DMS53 treated with DMSO at 0.1 percent for 48 hours (cell line): ENCODE measurements at regions not wholly inside any gene's neighbourhood (a gene's known extent, or its start where the extent isn't known, plus 50 kb on each side); places are given as distances from the start of the nearest gene placed in this dataset.
A peak's percentile ranks its signal among the peaks of the same experiment; 100 is the strongest.
"Not testable (repeated sequence)": the region's sequence is repeated elsewhere in the genome, so short reads cannot be mapped to it uniquely, and the experiment has no call there.

Experiments used
- DNase-seq: peaks from one replicate; lab custom pipeline; 2025; ENCODE audit not compliant: unreplicated experiment; lab: John Stamatoyannopoulos, UW

GRCh38 chr2:75925331-75926024 lies 214.8 kb upstream of the GCFC2 start:
- no peak for DNase-seq

- DNase-seq = no peak
Observed at GRCh38 chr2:75922191-75922590, 211.5 kb upstream of the GCFC2 start.

GRCh38 chr2:75920859-75921551 lies 210.3 kb upstream of the GCFC2 start:
- DNase-seq = no peak

- DNase-seq = no peak
Observed at GRCh38 chr2:75915851-75916634, 205.3 kb upstream of the GCFC2 start.

DNA sequence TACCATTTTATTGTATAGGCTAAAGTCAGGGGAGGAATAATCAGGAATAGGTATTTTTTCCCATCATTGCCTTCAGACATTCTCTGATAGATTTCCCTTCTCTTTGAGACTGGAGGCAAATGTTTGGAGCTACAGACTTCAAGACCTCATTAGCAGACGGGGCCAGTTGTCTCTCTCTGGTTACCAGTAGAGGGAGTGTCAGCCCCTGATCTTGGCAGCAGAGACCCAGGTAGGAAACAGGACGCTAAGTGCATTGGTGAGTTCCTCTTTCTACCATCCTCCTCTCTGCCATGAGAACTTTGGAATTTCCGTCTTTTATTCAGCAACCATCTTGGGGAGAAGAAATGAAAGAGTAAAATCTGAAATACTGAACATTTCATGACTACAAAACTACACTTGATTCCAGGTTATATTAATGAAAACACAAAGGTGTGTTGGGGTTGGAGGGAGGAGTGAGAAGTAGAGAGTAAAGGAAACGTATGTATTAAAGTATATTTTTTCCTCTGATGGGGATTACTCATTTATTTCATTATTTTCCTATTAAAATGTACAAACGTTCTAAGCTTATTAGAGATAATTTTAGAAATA lies 186.2 kb upstream of the GCFC2 start:
- peak; percentile 70 for DNase-seq

DNA sequence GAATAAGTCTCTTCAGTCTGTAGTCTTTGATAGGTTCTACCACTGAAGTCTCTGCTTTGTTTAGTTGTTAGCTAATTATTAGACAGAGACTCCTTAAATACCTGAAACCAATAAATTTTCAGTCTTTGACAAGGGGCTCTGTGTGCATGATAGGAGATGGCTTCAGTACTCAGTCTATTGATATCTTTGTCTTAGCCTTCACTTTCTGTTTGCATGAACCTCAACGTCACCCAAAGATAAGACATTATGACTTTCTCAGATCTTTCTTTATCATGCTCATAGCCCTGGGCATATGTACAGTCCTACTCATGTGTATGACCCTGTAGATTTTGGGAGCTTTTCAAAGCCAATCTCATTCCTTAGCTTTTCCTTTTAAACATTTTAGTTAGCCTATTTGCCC lies 183.5 kb upstream of the GCFC2 start:
- no peak for DNase-seq

- no peak for DNase-seq
Observed at GRCh38 chr2:75892490-75892889, 181.8 kb upstream of the GCFC2 start.

DNA sequence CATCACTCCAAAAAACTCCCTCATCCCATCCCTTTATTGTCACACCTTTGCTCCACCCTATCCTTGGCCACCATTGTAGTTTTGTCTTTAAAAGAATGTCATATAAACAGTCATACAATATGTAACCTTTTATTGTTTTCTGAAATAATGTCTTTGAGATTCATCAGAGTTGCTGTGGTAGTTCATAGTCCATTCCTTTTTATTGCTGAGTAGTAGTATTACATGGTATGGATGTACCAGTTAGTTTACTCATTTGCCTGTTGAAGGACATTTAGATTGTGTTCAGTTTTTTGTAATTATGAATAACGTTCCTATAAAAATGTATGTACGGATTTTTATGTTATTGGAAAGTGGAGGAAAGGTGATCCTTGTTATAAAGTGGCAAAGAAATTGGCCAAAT lies 171.8 kb upstream of the GCFC2 start:
- DNase-seq = no peak

- DNase-seq = not testable (repeated sequence)
Observed at GRCh38 chr2:75875606-75876005, 164.9 kb upstream of the GCFC2 start.

- not testable (repeated sequence) for DNase-seq
Observed at GRCh38 chr2:75871762-75872614, 161.3 kb upstream of the GCFC2 start.

DNA sequence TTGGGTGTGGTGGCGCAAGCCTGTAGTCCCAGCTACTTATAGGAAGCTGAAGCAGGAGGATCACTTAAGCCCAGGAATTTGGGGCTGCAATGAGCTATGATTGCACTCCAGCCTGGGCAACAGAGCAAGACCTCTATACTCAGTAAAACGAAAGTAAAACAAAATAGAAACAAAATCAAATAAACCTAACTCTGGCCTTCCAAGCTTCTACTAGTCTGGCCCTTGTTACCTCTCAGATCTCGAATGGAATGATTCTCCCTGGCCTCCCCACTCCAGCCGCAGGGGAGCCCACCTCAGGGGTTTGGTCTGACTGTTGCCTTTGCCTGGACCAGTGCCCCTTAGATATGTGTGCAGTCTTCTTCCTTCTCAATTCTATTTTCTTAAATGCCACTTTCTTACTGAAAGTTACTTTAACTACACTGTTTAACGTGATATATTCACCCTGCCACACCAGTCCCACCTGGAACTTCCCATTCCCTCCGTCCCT lies 160.0 kb upstream of the GCFC2 start:
- no peak for DNase-seq

DNA sequence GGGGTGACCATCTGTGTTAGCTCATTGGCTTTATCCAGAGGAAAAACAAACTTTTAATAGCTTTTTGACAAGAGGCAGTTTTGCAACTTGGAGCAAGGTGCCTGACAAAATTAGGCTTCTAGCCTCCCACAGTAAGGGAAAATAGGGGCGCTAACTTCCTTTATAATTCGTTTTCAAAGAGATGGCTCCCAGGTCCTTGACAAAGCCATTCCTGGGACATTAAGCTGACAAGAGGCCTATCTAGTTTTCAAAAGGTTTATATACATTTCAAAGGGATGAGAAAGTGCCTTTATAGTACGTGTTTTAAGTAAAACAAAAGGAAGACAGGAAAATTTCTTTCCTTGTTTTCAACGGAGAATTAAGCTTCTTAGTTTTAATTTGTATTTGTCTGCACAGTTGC lies 159.4 kb upstream of the GCFC2 start:
- DNase-seq = no peak

DNA sequence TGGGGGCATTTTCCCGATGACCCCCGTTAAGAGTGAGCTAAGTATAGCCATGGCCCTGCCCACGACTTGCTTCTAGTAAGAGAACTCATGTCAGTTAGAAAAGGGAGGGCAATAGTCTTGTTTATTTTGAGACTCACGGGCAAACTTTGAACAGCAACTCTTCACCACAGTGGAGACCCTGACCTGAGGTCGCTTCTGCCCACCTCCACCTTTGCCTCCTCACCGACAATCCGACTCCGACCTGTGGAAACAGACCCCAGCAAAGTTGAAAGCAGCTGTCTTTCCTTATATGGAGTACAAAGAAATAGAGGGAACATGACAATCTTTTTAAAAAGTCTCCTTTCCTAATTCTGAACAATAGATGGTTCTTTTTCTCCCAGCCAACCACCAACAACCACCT lies 155.0 kb upstream of the GCFC2 start:
- DNase-seq = no peak

DNA sequence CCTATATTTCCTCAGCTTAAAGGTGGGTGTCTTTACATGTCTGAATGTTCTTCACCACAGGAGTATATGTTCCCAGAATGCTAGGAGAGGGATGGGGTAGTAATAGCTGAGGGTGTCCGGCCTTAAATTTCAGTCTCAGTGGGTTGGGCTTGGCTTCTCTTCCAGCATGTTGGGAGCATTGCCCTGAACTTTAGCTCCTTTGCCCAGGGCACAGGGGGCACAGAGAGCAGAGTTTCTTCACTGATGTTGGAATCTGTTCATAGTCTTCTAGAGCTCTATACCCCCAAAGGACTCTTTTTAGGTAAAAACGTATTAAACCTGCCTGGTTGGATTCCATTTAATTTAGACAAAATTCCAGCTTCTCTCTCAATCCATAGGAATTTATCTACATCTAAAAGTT lies 154.4 kb upstream of the GCFC2 start:
- no peak for DNase-seq

GRCh38 chr2:75862547-75862946 lies 151.8 kb upstream of the GCFC2 start:
- no peak for DNase-seq

DNA sequence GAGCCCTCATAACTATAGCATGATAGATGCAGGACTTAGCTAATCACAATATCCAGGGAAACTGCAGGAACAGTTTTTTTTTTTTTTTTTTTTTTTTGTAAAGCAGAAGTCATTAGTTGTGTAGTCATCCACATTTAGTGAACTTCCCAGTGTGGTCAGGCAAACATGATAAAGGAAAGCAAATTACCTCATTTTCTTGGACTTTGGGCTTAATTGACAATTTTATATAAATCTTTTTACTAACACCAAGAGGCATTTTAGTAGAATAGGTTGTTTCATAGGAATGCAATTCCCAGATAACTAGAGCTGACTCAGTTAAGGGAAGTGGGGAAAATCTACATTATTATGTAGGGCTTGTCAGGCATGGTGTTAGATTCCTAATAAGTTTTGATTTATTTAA lies 142.7 kb upstream of the GCFC2 start:
- DNase-seq = no peak

DNA sequence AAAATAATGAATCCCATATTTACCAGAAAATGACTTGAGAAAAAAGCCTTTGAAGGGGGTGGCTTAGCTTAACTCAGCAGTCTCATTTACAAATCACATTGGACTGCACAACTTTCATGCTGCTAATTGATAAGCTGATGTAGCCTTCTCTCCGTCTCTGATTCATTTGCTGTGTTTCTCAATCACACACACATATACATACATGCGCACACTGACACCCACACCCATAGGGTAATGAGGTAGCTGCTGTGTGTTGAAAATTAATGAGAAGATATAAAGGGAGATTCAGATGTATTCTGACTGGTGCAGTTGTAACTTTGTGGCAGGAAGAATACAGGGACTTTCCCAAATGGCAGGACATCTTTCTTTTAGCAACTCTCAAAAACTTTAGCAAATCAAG lies 141.9 kb upstream of the GCFC2 start:
- no peak for DNase-seq

- DNase-seq = no peak
Observed at GRCh38 chr2:75846683-75847190, 136.0 kb upstream of the GCFC2 start.

DNA sequence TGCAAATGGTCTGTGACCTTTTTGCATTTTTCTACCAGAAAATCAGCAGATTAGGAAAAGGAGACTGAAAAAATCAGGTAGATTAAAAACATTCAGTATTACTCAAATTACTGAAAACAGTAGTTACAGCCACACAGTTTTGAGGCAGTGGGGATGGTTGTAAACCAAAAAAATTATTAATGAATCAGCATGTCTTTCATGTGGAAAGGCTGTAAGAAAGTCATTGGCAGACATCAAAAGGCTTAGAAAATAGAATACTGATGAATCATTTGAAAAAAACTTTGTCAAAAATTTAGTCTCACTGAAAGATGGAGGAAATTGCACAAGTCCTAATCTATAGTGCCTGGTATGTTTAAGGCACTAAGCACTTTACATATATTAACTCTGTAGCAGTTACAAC lies 133.9 kb upstream of the GCFC2 start:
- no peak for DNase-seq

DNA sequence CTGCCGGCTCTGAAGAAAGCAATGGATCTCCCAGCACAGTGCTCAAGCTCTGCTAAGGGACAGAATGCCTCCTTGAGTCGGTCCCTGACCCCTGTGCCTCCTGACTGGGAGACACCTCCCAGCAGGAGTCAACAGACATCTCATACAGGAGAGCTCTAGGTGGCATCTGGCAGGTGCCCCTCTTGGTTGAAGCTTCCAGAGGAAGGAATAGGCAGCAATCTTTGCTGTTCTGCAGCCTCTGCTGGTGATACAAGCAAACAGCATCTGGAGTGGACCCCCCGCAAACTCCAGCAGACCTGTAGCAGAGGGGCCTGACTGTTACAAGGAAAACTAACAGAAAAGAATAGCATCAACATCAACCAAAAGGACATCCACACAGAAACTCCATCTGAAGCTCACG lies 123.9 kb upstream of the GCFC2 start:
- not testable (repeated sequence) for DNase-seq
